PFSK-1 (cell line): ENCODE measurements at regions not wholly inside any gene's neighbourhood (a gene's known extent, or its start where the extent isn't known, plus 50 kb on each side); places are given as distances from the start of the nearest gene placed in this dataset.

Experiments
- FOXP2 ChIP-seq: optimal IDR thresholded peaks from 2 replicates; pipeline ENCODE3; 2011; ENCODE audit warnings: borderline replicate concordance, control low read depth, inconsistent platforms; ENCODE audit not compliant: insufficient read depth; ENCODE audit errors: extremely low read length, extremely low read depth
- POLR2AphosphoS5 ChIP-seq: IDR thresholded peaks from 2 replicates; pipeline ENCODE4 v1.6.1; 2012; ENCODE audit warnings: low read depth, mild to moderate bottlenecking, control low read depth, low read length, moderate library complexity
- REST ChIP-seq, 2 experiments: IDR thresholded peaks; 2 replicates each; pipeline versions ENCODE4 v1.6.1 to v1.8.0; 2011 to 2012; ENCODE audit warnings: low read depth in 2 of 2, low read length in 2 of 2, control low read depth in 1 of 2, inconsistent platforms in 1 of 2, mild to moderate bottlenecking in 1 of 2, moderate library complexity in 1 of 2; ENCODE audit not compliant: insufficient read depth in 1 of 2
- SIN3A ChIP-seq: IDR thresholded peaks from 2 replicates; pipeline ENCODE4 v1.6.1; 2012; ENCODE audit warnings: mild to moderate bottlenecking, low read length, moderate library complexity, borderline replicate concordance; ENCODE audit not compliant: insufficient read depth
- TAF1 ChIP-seq: IDR thresholded peaks from 2 replicates; pipeline ENCODE4 v1.6.1; 2012; ENCODE audit warnings: low read length, control low read depth, borderline replicate concordance; ENCODE audit not compliant: insufficient read depth

- no peak for TF ChIP-seq REST (IDR thresholded peaks at IDR 0.05; ENCODE audit: insufficient read depth in 1 of 2, low read depth in 2 of 2, low read length in 2 of 2)
- TF ChIP-seq TAF1, result no peak
- no peak for TF ChIP-seq FOXP2
- no peak for TF ChIP-seq POLR2AphosphoS5
- no peak for TF ChIP-seq SIN3A
These were observed 339.4 kb upstream of the GRM7 start for GRCh38 chr3:6521369-6522113.

- TF ChIP-seq SIN3A (no peak), TAF1 (no peak), REST (IDR thresholded peaks at IDR 0.05; ENCODE audit: insufficient read depth in 1 of 2, low read depth in 2 of 2, low read length in 2 of 2) (no peak), FOXP2 (no peak)
These were observed 338.7 kb upstream of the GRM7 start for GRCh38 chr3:6522191-6522590.

- TF ChIP-seq REST (IDR thresholded peaks at IDR 0.05; ENCODE audit: insufficient read depth in 1 of 2, low read depth in 2 of 2, low read length in 2 of 2) (no peak), POLR2AphosphoS5 (no peak)
These were observed 337.9 kb upstream of the GRM7 start for GRCh38 chr3:6523043-6523442.

- TF ChIP-seq REST (IDR thresholded peaks at IDR 0.05; ENCODE audit: insufficient read depth in 1 of 2, low read depth in 2 of 2, low read length in 2 of 2), result no peak
- TF ChIP-seq SIN3A, result no peak
- TF ChIP-seq FOXP2, result no peak
- no peak for TF ChIP-seq TAF1
- no peak for TF ChIP-seq POLR2AphosphoS5
These were observed 336.4 kb upstream of the GRM7 start for GRCh38 chr3:6524479-6524878.

GRCh38 chr3:6526321-6526720, 334.6 kb upstream of the GRM7 start:
- no peak for TF ChIP-seq TAF1
- TF ChIP-seq REST (IDR thresholded peaks at IDR 0.05; ENCODE audit: insufficient read depth in 1 of 2, low read depth in 2 of 2, low read length in 2 of 2), result no peak
- no peak for TF ChIP-seq SIN3A
- no peak for TF ChIP-seq POLR2AphosphoS5
- TF ChIP-seq FOXP2, result no peak
